GM12875 (cell line): ENCODE measurements at regions not wholly inside any gene's neighbourhood (a gene's known extent, or its start where the extent isn't known, plus 50 kb on each side); places are given as distances from the start of the nearest gene placed in this dataset.

ENCODE experiments used
- H3K4me3 ChIP-seq: one replicate; pipeline ENCODE4 v1.5.1; 2011; ENCODE audit warnings: low read depth, low read length, control low read depth
- TF ChIP-seq, protein P1 (sequence below): IDR thresholded peaks from 2 replicates; pipeline ENCODE4 v1.5.1; 2011; ENCODE audit warnings: low read depth, mild to moderate bottlenecking, control low read depth, inconsistent platforms, low read length, moderate library complexity, borderline replicate concordance; ENCODE audit not compliant: insufficient read depth

DNA sequence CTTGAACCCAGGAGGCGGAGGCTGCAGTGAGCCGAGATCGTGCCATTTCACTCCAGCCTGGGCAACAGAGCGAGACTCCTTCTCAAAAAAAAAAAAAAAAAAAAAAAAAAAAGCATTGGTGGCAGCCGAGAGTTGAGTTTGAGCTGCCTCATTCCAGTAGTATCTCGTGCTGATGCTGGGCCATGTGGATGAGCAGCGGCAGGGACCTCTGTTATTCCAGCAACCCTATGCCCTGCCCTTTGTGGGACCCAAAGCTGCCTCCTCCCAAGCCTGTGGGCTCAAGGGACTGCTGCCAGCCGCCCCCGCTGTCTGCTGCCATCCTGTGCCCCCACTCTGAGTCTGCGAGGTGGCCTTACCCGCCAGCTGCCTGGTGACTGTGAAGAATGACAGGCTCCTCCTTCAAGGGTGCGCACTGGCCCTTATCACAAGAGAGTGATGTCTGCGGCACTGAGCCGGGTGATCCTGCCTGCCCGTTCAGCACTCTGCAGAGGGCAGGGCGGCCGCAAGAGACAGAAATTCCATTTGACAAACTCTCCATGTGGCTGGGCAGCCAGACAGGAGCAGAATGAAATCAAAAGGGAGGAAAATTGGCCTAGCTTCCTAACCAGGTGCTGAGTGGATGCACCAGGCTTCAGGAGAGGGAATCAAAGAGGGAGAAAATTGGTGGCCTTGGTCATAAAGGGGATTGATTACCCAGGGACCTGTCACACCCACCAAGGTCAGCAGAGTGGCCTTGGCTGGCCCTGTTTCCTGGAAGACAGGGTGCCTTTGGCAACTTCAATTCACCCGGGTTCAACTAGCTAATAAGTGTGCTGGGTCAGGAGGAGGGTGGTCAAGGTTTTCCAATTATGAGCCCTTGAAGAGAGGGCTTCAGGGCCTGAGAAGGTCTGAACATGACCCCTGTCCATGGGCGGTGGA lies 65.3 kb upstream of the ZMIZ1 start:
- TF ChIP-seq, protein P1, sequence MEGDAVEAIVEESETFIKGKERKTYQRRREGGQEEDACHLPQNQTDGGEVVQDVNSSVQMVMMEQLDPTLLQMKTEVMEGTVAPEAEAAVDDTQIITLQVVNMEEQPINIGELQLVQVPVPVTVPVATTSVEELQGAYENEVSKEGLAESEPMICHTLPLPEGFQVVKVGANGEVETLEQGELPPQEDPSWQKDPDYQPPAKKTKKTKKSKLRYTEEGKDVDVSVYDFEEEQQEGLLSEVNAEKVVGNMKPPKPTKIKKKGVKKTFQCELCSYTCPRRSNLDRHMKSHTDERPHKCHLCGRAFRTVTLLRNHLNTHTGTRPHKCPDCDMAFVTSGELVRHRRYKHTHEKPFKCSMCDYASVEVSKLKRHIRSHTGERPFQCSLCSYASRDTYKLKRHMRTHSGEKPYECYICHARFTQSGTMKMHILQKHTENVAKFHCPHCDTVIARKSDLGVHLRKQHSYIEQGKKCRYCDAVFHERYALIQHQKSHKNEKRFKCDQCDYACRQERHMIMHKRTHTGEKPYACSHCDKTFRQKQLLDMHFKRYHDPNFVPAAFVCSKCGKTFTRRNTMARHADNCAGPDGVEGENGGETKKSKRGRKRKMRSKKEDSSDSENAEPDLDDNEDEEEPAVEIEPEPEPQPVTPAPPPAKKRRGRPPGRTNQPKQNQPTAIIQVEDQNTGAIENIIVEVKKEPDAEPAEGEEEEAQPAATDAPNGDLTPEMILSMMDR: no peak
- H3K4me3 ChIP-seq: no peak overlapping the region

DNA sequence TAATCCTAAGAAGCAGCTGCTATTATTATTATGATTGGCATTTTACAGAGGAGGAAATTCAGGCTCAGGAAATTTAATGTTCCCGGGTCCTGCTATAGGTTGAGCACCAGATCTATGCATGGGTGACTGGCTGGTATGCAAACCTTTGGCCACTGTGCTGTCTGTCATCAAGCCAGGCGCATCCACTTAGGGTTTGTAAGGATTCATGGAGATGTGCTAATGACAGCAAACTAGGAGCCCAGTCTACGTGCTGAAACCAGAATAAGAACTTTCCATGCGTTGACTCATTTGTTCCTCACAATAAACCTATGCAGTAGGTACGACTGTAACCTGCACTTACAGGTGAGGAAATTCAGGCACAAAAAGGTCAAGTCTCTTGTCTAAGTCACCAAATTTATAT lies 64.5 kb upstream of the ZMIZ1 start:
- TF ChIP-seq, protein P1: no peak
- no peak overlapping the region for H3K4me3 ChIP-seq

DNA sequence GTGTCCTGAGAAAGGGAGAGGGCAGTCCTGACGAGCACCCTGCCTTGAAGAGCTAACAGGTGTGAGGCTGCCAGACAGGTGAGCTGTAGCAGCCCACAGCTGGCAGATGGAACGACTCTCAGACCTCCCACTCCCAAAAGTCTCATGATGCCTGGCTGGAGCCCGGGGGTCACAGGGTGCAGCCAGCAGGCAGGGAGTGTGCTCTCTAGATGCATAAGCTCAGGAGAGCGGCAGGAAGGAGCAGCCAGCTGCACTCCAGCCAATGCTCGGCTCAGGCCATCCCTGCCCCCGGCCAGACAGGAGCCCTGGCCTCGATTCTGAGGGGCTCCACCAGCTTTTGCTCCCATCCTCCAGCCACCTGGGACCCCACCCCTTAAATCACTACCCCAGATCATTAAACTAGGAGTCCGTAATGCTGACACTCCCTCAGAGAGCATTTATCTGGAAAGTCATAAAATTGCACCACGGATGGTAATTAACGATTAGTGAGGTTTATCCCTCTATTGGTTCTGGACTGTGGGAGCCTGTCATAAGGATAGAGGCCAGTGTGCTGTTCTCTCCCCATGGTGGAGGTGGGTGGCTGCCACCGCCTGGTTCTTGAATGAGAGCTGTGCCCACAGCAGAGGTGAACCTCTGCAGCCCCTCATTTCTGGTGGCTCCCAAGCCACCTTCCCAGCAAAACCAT lies 63.5 kb upstream of the ZMIZ1 start:
- no peak overlapping the region for H3K4me3 ChIP-seq
- TF ChIP-seq, protein P1: no peak

DNA sequence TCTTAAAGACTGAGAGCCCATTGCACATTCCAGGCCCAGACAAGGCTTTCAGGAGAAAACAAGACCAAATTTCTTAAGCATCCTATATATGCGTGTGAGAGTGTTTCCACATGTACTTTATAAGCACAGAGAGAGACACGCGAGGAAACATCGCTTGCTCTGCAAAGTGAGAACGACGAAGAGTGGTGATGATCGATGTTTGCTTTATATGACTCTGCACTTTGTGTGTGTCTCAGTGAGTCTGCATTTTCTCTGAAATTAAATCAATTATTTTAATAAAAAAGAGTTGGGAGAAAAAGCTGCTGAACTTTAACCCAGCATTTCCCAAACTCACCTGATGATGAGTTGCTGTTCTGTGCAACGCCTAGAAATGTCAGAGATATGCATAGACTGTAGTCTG lies 61.7 kb upstream of the ZMIZ1 start:
- no peak overlapping the region for H3K4me3 ChIP-seq
- TF ChIP-seq, protein P1: no peak

DNA sequence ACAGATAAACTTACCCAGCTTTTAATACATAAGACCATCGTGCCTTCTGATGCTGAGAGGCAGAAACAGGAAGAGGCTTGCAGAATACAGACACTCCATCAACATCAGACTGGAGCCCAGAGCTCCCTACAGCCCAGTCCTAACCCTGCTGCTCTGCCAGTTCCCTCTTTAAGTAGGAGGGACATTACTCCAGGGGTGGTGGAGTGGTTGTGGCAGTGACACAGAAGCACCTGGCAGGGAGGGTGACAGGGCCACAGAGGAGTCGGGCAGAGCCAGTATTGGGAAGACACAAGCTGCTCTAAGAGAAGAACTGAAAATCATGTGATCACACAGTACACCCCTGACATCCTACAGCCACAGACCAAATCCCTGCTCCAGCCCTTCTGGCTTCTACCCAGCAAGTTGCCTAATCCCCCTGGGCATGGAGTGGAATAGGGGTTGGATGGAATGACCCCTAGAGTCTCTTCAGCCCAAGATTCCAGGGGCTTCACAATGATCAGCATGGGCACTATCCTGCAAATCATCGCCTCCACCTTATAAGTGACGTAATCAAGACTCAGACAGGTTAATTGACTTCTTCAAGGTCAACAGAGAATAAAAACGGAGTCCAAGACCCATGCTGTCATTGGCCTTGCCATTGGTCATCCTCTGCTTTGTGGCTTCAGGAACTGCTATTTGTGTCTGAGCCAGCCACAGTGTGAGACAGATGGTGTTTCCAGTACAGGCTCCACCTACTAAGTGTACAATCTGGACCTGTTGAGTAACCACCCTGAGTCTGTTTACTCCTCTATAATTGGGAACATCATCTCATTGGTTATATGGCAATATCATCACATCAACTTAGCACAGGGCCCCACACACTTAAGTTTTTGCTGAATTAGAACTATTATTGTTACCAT lies 61.1 kb upstream of the ZMIZ1 start:
- H3K4me3 ChIP-seq: no peak overlapping the region
- TF ChIP-seq, protein P1: no peak

DNA sequence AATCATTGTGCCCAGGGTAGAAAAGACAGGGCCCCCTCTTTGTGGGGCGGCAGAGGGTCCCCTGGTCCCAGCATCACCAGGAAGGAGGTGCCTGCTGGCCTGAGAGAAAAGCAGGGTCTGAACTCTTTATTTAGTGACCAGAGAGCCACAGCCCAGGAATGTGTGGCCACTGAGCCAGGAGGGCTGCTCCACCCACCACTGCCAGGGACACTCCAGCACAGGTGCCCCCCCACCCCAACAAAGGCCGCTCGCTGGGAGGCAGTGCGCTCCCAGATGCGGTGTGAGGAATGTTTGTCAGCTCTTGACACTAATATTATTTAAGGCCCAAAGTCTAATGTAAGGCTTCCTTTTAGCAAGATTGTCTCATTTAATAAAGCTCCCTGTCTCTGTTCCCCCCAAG lies 59.6 kb upstream of the ZMIZ1 start:
- TF ChIP-seq, protein P1: no peak
- H3K4me3 ChIP-seq: no peak overlapping the region
